ENCODE measurements at regions not wholly inside any gene's neighbourhood (a gene's known extent, or its start where the extent isn't known, plus 50 kb on each side); places are given as distances from the start of the nearest gene placed in this dataset.

DNA sequence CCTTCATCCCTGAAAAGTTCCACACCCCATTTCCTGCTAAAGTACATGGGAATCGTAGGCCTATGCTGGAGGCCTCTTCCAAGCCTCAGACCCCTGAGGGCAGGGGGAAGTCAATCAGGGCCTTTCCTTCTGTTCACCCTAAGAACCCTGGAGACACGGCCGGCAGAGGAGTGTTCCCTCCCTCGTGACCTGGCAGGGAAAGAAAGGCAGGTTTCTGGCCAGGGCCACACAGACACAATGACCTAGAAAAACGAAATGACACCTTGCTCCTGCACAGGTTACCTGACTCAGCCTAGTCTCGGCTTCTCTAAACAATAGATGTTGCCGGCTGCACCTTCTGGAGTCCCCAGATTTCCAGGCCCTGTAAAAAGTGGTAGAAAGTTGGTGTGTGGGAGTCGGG is 60.6 kb upstream of the CADM1 start:
- TF ChIP-seq POLR2A (IDR thresholded peaks at IDR 0.05): no peak
- TF ChIP-seq, protein P1, sequence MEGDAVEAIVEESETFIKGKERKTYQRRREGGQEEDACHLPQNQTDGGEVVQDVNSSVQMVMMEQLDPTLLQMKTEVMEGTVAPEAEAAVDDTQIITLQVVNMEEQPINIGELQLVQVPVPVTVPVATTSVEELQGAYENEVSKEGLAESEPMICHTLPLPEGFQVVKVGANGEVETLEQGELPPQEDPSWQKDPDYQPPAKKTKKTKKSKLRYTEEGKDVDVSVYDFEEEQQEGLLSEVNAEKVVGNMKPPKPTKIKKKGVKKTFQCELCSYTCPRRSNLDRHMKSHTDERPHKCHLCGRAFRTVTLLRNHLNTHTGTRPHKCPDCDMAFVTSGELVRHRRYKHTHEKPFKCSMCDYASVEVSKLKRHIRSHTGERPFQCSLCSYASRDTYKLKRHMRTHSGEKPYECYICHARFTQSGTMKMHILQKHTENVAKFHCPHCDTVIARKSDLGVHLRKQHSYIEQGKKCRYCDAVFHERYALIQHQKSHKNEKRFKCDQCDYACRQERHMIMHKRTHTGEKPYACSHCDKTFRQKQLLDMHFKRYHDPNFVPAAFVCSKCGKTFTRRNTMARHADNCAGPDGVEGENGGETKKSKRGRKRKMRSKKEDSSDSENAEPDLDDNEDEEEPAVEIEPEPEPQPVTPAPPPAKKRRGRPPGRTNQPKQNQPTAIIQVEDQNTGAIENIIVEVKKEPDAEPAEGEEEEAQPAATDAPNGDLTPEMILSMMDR (IDR thresholded peaks at IDR 0.05): no peak
